Epidermal melanocyte (primary cell): ENCODE measurements at regions not wholly inside any gene's neighbourhood (a gene's known extent, or its start where the extent isn't known, plus 50 kb on each side); places are given as distances from the start of the nearest gene placed in this dataset.

Experiments
- DNase-seq: peaks from one replicate; pipeline ENCODE4 v3.0.0; 2011; ENCODE audit warnings: low spot score; ENCODE audit not compliant: insufficient read length

GRCh38 chr11:19561011-19561410 lies 151.6 kb upstream of the NAV2 start:
- DNase-seq: no peak

- no peak for DNase-seq
These were observed 152.5 kb upstream of the NAV2 start for GRCh38 chr11:19560156-19560555.

GRCh38 chr11:19559746-19560145 lies 152.9 kb upstream of the NAV2 start:
- no peak for DNase-seq

GRCh38 chr11:19558189-19558986 lies 154.2 kb upstream of the NAV2 start:
- no peak for DNase-seq

GRCh38 chr11:19557720-19558140 lies 154.9 kb upstream of the NAV2 start:
- DNase-seq: no peak

GRCh38 chr11:19557185-19557584 lies 155.5 kb upstream of the NAV2 start:
- DNase-seq: no peak

- no peak for DNase-seq
These were observed 157.4 kb upstream of the NAV2 start for GRCh38 chr11:19555266-19555665.

GRCh38 chr11:19553683-19554333 lies 158.8 kb upstream of the NAV2 start:
- DNase-seq: no peak

- no peak for DNase-seq
These were observed 159.9 kb upstream of the NAV2 start for GRCh38 chr11:19552656-19553260.

GRCh38 chr11:19552161-19552560 lies 160.5 kb upstream of the NAV2 start:
- no peak for DNase-seq

- DNase-seq: no peak
These were observed 161.2 kb upstream of the NAV2 start for GRCh38 chr11:19551457-19551856.

- no peak for DNase-seq
These were observed 165.6 kb upstream of the NAV2 start for GRCh38 chr11:19547044-19547443.

- no peak for DNase-seq
These were observed 166.3 kb upstream of the NAV2 start for GRCh38 chr11:19546325-19546724.

- DNase-seq: no peak
These were observed 171.1 kb upstream of the NAV2 start for GRCh38 chr11:19541521-19542049.

GRCh38 chr11:19539861-19540260 lies 172.8 kb upstream of the NAV2 start:
- no peak for DNase-seq

GRCh38 chr11:19537803-19538453 lies 174.7 kb upstream of the NAV2 start:
- DNase-seq: no peak

- no peak for DNase-seq
These were observed 176.5 kb upstream of the NAV2 start for GRCh38 chr11:19536131-19536530.

- DNase-seq: no peak
These were observed 182.1 kb upstream of the NAV2 start for GRCh38 chr11:19530505-19530904.

GRCh38 chr11:19526119-19526518 lies 186.5 kb upstream of the NAV2 start:
- DNase-seq: no peak

- DNase-seq: no peak
These were observed 186.9 kb upstream of the NAV2 start for GRCh38 chr11:19525714-19526113.

GRCh38 chr11:19525276-19525675 lies 187.4 kb upstream of the NAV2 start:
- DNase-seq: no peak

- no peak for DNase-seq
These were observed 188.4 kb upstream of the NAV2 start for GRCh38 chr11:19524171-19524671.
